ENCODE measurements at regions not wholly inside any gene's neighbourhood (a gene's known extent, or its start where the extent isn't known, plus 50 kb on each side); places are given as distances from the start of the nearest gene placed in this dataset.

DNA sequence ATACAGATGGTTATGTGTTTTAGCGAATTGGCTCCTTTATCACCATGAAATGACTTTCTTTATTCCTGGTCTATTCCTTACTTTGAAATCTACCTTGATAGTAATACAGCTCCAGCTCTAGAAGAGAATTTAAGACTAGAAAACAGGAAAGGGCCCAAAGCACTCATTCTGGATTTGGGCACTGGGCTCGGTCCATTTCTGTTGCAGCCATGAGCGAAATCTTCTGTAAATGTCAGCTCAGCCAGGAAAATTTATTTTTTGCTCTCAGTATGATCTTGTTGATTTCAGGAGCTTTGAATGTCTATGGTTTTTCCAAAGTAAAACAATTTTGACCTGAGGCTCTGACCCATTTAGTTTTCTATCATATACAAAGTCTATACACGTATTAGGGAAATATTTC is 104.1 kb downstream of the DIRAS2 start:
- H3K79me1 ChIP-seq (ENCODE audit: low read depth, low read length): no peaks in the 10 kb centered on the region
- H4K20me1 ChIP-seq (replicated peaks in 1 of 2; ENCODE audit: control insufficient read depth in 1 of 2, insufficient read depth in 2 of 2, low read length in 2 of 2): no peaks in the 10 kb centered on the region
- no peak overlapping the region for H2BK120ac ChIP-seq (replicated peaks; ENCODE audit: low read depth, low read length)
- no peaks in the 10 kb centered on the region for H3K79me2 ChIP-seq (ENCODE audit: control insufficient read depth in 1 of 2, insufficient read depth in 2 of 2, low read length in 2 of 2)
- no peak overlapping the region for H3K18ac ChIP-seq (ENCODE audit: extremely low read depth, low read length)
- H3K4ac ChIP-seq (replicated peaks; ENCODE audit: insufficient read length, low read depth, low read length): no peak overlapping the region
- no peak overlapping the region for H2BK15ac ChIP-seq (ENCODE audit: low read length)
- H3K27ac ChIP-seq (ENCODE audit: low read depth, low read length): no peak overlapping the region
- H3K36me3 ChIP-seq (ENCODE audit: control insufficient read depth in 2 of 4, insufficient read depth in 4 of 4, low read length in 3 of 4): no peaks in the 10 kb centered on the region
- no peak overlapping the region for H2AK5ac ChIP-seq (ENCODE audit: low read depth, low read length)
- peaks cover 0 to 5% (median 2%) of the 10 kb centered on the region in 4 experiments; a peak in 2 of 7 replicates for H3K4me1 ChIP-seq (replicated peaks in 1 of 4; ENCODE audit: control insufficient read depth in 3 of 4, insufficient read depth in 4 of 4, low read length in 3 of 4)
- no peak overlapping the region for H3K23ac ChIP-seq (ENCODE audit: insufficient read length)
- no peak overlapping the region for H2BK12ac ChIP-seq (ENCODE audit: low read depth, low read length)
- ChIA-PET CTCF (ENCODE audit: partially characterized antibody) (no interaction called here), POLR2A (ENCODE audit: partially characterized antibody) (no interaction called here)
- H4K5ac ChIP-seq (ENCODE audit: insufficient read length, low read depth, low read length): no peak overlapping the region
- H3K9me3 ChIP-seq (ENCODE audit: insufficient read depth in 2 of 2, low read depth in 1 of 2, low read length in 1 of 2): no peaks in the 10 kb centered on the region
- H3K23me2 ChIP-seq (ENCODE audit: low read depth, low read length): no peaks in the 10 kb centered on the region
- FAIRE-seq (no peak), DNase-seq (ENCODE audit: low read depth in 1 of 2, low spot score in 2 of 2) (no peak)
- no peak overlapping the region for H2BK5ac ChIP-seq (ENCODE audit: low read depth, low read length)
- no peak overlapping the region for H3K4me3 ChIP-seq (ENCODE audit: extremely low read depth in 1 of 4, insufficient read depth in 2 of 4, low read depth in 3 of 4, low read length in 4 of 4)
- H3K14ac ChIP-seq (ENCODE audit: insufficient read length): no peak overlapping the region
- no peak overlapping the region for H3K56ac ChIP-seq (replicated peaks; ENCODE audit: insufficient read length, low read depth, low read length)
- no peak overlapping the region for H3K4me2 ChIP-seq (ENCODE audit: insufficient read depth in 1 of 2, low read depth in 2 of 2, low read length in 2 of 2)
- H3K27me3 ChIP-seq (replicated peaks in 1 of 4; ENCODE audit: control insufficient read depth in 3 of 4, extremely low read depth in 1 of 4, insufficient read depth in 3 of 4, low read length in 3 of 4): no peaks in the 10 kb centered on the region
- no peak overlapping the region for H2AFZ ChIP-seq (ENCODE audit: low read length)
- H2BK20ac ChIP-seq (ENCODE audit: low read length): no peak overlapping the region
- H4K91ac ChIP-seq (replicated peaks; ENCODE audit: insufficient read length, low read length): no peak overlapping the region
- no peak overlapping the region for H4K8ac ChIP-seq (ENCODE audit: extremely low read depth, insufficient read depth, low read length)
- H3K9ac ChIP-seq (replicated peaks in 1 of 4; ENCODE audit: extremely low read depth in 1 of 4, low read depth in 3 of 4, low read length in 3 of 4): no peak overlapping the region
- WGBS, 2 experiments (ENCODE audit: extremely low coverage in 1 of 2, insufficient coverage in 1 of 2, insufficient read length in 1 of 2, insufficient replicate concordance in 2 of 2, low coverage in 1 of 2, low lambda C conversion rate in 2 of 2, missing lambda C conversion rate in 1 of 2): 90% methylated on average over 4 of the region's 4 CpGs; no CpG with 5 or more reads in 1 of the 2 experiments
- TF ChIP-seq, protein P1, sequence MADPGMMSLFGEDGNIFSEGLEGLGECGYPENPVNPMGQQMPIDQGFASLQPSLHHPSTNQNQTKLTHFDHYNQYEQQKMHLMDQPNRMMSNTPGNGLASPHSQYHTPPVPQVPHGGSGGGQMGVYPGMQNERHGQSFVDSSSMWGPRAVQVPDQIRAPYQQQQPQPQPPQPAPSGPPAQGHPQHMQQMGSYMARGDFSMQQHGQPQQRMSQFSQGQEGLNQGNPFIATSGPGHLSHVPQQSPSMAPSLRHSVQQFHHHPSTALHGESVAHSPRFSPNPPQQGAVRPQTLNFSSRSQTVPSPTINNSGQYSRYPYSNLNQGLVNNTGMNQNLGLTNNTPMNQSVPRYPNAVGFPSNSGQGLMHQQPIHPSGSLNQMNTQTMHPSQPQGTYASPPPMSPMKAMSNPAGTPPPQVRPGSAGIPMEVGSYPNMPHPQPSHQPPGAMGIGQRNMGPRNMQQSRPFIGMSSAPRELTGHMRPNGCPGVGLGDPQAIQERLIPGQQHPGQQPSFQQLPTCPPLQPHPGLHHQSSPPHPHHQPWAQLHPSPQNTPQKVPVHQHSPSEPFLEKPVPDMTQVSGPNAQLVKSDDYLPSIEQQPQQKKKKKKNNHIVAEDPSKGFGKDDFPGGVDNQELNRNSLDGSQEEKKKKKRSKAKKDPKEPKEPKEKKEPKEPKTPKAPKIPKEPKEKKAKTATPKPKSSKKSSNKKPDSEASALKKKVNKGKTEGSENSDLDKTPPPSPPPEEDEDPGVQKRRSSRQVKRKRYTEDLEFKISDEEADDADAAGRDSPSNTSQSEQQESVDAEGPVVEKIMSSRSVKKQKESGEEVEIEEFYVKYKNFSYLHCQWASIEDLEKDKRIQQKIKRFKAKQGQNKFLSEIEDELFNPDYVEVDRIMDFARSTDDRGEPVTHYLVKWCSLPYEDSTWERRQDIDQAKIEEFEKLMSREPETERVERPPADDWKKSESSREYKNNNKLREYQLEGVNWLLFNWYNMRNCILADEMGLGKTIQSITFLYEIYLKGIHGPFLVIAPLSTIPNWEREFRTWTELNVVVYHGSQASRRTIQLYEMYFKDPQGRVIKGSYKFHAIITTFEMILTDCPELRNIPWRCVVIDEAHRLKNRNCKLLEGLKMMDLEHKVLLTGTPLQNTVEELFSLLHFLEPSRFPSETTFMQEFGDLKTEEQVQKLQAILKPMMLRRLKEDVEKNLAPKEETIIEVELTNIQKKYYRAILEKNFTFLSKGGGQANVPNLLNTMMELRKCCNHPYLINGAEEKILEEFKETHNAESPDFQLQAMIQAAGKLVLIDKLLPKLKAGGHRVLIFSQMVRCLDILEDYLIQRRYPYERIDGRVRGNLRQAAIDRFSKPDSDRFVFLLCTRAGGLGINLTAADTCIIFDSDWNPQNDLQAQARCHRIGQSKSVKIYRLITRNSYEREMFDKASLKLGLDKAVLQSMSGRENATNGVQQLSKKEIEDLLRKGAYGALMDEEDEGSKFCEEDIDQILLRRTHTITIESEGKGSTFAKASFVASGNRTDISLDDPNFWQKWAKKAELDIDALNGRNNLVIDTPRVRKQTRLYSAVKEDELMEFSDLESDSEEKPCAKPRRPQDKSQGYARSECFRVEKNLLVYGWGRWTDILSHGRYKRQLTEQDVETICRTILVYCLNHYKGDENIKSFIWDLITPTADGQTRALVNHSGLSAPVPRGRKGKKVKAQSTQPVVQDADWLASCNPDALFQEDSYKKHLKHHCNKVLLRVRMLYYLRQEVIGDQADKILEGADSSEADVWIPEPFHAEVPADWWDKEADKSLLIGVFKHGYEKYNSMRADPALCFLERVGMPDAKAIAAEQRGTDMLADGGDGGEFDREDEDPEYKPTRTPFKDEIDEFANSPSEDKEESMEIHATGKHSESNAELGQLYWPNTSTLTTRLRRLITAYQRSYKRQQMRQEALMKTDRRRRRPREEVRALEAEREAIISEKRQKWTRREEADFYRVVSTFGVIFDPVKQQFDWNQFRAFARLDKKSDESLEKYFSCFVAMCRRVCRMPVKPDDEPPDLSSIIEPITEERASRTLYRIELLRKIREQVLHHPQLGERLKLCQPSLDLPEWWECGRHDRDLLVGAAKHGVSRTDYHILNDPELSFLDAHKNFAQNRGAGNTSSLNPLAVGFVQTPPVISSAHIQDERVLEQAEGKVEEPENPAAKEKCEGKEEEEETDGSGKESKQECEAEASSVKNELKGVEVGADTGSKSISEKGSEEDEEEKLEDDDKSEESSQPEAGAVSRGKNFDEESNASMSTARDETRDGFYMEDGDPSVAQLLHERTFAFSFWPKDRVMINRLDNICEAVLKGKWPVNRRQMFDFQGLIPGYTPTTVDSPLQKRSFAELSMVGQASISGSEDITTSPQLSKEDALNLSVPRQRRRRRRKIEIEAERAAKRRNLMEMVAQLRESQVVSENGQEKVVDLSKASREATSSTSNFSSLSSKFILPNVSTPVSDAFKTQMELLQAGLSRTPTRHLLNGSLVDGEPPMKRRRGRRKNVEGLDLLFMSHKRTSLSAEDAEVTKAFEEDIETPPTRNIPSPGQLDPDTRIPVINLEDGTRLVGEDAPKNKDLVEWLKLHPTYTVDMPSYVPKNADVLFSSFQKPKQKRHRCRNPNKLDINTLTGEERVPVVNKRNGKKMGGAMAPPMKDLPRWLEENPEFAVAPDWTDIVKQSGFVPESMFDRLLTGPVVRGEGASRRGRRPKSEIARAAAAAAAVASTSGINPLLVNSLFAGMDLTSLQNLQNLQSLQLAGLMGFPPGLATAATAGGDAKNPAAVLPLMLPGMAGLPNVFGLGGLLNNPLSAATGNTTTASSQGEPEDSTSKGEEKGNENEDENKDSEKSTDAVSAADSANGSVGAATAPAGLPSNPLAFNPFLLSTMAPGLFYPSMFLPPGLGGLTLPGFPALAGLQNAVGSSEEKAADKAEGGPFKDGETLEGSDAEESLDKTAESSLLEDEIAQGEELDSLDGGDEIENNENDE (IDR thresholded peaks at IDR 0.05; ENCODE audit: insufficient replicate concordance, low read length): no peak

Data from H1 (cell line).